ENCODE measurements at regions not wholly inside any gene's neighbourhood (a gene's known extent, or its start where the extent isn't known, plus 50 kb on each side); places are given as distances from the start of the nearest gene placed in this dataset.

DNA sequence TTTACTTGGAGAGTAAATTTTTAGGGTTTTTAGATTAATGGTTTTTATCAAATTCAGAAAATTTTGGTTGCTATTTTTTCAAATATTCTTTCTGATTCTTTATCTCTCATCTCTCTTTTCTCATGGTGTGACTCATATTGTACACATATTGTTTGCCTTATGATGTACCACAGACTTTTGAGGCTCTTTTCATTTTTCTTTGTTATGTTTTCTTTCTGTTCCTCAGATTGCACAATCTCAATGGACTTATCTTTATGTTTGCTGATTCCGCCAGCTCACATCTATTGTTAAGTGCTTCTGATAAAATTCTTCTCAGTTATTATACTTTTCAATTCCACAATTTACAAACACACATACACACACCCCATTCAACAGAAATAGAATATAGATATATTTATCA is 168.2 kb upstream of the IGFBP3 start:
- TF ChIP-seq, protein P1, sequence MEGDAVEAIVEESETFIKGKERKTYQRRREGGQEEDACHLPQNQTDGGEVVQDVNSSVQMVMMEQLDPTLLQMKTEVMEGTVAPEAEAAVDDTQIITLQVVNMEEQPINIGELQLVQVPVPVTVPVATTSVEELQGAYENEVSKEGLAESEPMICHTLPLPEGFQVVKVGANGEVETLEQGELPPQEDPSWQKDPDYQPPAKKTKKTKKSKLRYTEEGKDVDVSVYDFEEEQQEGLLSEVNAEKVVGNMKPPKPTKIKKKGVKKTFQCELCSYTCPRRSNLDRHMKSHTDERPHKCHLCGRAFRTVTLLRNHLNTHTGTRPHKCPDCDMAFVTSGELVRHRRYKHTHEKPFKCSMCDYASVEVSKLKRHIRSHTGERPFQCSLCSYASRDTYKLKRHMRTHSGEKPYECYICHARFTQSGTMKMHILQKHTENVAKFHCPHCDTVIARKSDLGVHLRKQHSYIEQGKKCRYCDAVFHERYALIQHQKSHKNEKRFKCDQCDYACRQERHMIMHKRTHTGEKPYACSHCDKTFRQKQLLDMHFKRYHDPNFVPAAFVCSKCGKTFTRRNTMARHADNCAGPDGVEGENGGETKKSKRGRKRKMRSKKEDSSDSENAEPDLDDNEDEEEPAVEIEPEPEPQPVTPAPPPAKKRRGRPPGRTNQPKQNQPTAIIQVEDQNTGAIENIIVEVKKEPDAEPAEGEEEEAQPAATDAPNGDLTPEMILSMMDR (IDR thresholded peaks at IDR 0.05; ENCODE audit: control extremely low read depth in 1 of 3, insufficient read depth in 1 of 3, low read depth in 1 of 3, low read length in 3 of 3): no peak
- TF ChIP-seq EP300 (IDR thresholded peaks at IDR 0.05; ENCODE audit: borderline replicate concordance in 1 of 2, low read depth in 2 of 2, low read length in 2 of 2): no peak
- no peak for TF ChIP-seq EZH2 (IDR thresholded peaks at IDR 0.05; ENCODE audit: low read depth, low read length, severe bottlenecking)
- no peak for TF ChIP-seq JUN (IDR thresholded peaks at IDR 0.05; ENCODE audit: low read depth, low read length)
- TF ChIP-seq YY1 (IDR thresholded peaks at IDR 0.05; ENCODE audit: low read depth, low read length): no peak
- TF ChIP-seq GABPA (IDR thresholded peaks at IDR 0.05; ENCODE audit: borderline replicate concordance, insufficient read depth, low read length): no peak
- no peak for TF ChIP-seq POLR2A (IDR thresholded peaks at IDR 0.05; ENCODE audit: control extremely low read depth in 1 of 2, low read depth in 2 of 2, low read length in 2 of 2)
- TF ChIP-seq CREB1 (IDR thresholded peaks at IDR 0.05): no peak
- no peak for TF ChIP-seq RFX5 (IDR thresholded peaks at IDR 0.05; ENCODE audit: borderline replicate concordance, low read depth, low read length)

Measured in H1 (cell line).